ENCODE measurements at regions not wholly inside any gene's neighbourhood (a gene's known extent, or its start where the extent isn't known, plus 50 kb on each side); places are given as distances from the start of the nearest gene placed in this dataset.

DNA sequence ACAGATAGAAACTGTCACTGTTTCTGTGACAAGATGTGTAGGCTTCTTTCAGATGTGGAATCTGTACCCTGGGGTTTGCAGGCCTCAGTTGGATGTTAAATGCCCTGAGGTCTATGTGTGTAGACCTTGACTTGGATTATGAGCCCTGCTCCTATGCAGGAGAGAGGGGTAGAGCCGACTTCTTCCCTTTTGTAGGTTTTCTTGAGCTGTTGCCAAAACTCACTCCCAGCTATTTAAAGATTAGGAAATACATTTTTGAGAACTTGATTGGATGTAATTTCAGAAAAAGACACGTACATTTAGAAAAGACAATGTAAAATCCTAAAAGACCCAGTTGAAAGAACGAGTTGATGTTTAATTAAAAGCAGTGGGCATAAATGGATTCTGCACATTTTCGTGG lies 374.8 kb downstream of the SLC4A3 start:
- TF ChIP-seq POLR2AphosphoS5 (IDR thresholded peaks at IDR 0.05; ENCODE audit: insufficient read depth in 1 of 2, low read depth in 1 of 2) (no peak), POLR2A (IDR thresholded peaks at IDR 0.05) (no peak)
- TF ChIP-seq, protein P1, sequence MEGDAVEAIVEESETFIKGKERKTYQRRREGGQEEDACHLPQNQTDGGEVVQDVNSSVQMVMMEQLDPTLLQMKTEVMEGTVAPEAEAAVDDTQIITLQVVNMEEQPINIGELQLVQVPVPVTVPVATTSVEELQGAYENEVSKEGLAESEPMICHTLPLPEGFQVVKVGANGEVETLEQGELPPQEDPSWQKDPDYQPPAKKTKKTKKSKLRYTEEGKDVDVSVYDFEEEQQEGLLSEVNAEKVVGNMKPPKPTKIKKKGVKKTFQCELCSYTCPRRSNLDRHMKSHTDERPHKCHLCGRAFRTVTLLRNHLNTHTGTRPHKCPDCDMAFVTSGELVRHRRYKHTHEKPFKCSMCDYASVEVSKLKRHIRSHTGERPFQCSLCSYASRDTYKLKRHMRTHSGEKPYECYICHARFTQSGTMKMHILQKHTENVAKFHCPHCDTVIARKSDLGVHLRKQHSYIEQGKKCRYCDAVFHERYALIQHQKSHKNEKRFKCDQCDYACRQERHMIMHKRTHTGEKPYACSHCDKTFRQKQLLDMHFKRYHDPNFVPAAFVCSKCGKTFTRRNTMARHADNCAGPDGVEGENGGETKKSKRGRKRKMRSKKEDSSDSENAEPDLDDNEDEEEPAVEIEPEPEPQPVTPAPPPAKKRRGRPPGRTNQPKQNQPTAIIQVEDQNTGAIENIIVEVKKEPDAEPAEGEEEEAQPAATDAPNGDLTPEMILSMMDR (IDR thresholded peaks at IDR 0.05): no peak
- Histone ChIP-seq H3K36me3 (no peaks in the 10 kb centered on the region), H3K4me3 (no peak overlapping the region), H3K9me3 (no peaks in the 10 kb centered on the region), H3K27ac (no peak overlapping the region), H3K4me1 (no peaks in the 10 kb centered on the region), H3K27me3 (no peaks in the 10 kb centered on the region)
- no peak for DNase-seq (ENCODE audit: extremely low spot score in 2 of 2)
- intact Hi-C loops (cut with DNase I): no loop called here

DNA sequence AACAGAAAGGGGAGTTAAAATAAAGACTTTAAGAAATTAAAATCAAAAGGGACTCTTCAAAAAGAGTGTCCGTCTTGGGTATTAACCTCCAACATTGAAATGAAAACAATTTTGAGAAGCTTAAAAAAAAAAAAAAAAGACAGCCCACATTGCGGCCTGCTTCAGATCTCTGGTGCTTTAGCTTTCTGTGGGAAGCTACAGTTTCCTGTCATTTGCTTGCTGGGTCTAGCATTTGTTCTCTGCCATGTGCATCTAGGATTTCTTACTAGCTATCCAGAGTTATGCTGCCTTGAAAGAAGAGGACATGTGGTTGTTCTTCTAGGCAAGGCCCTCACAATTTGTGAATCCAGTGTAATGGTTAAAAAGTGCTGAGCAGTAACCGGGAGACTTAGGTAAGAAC lies 375.3 kb downstream of the SLC4A3 start:
- Histone ChIP-seq H3K36me3 (no peaks in the 10 kb centered on the region), H3K4me1 (no peaks in the 10 kb centered on the region), H3K27ac (no peak overlapping the region), H3K27me3 (no peaks in the 10 kb centered on the region), H3K4me3 (no peak overlapping the region), H3K9me3 (no peaks in the 10 kb centered on the region)
- no peak for DNase-seq (ENCODE audit: extremely low spot score in 2 of 2)
- intact Hi-C loops (cut with DNase I): no loop called here
- TF ChIP-seq POLR2A (IDR thresholded peaks at IDR 0.05) (no peak), POLR2AphosphoS5 (IDR thresholded peaks at IDR 0.05; ENCODE audit: insufficient read depth in 1 of 2, low read depth in 1 of 2) (no peak)
- TF ChIP-seq, protein P1 (IDR thresholded peaks at IDR 0.05): no peak

DNA sequence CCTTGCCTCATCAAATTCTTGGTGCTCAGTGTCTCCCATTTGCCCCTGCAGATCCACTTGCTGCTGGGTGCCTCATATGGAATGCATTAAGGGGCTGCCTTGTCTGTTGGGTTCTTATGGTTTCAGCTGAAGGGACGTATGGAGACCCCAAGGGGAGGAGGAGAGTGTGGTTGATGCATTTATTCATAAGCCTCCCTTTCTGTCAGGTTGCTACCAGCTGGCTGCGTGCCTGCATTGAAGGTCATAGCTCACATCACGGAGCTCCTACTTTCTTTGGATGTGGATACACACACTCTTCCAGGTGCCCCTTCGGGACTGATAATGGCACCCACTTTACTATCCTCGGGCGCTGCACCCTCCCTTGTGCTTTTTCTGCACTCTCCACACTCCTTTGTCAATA lies 377.9 kb downstream of the SLC4A3 start:
- no peak for DNase-seq (ENCODE audit: extremely low spot score in 2 of 2)
- Histone ChIP-seq H3K4me3 (no peak overlapping the region), H3K9me3 (no peaks in the 10 kb centered on the region), H3K36me3 (no peaks in the 10 kb centered on the region), H3K27me3 (no peaks in the 10 kb centered on the region), H3K4me1 (no peaks in the 10 kb centered on the region), H3K27ac (no peak overlapping the region)
- intact Hi-C loops (cut with DNase I): no loop called here
- TF ChIP-seq, protein P1 (IDR thresholded peaks at IDR 0.05): no peak
- TF ChIP-seq POLR2A (IDR thresholded peaks at IDR 0.05) (no peak), POLR2AphosphoS5 (IDR thresholded peaks at IDR 0.05; ENCODE audit: insufficient read depth in 1 of 2, low read depth in 1 of 2) (no peak)

DNA sequence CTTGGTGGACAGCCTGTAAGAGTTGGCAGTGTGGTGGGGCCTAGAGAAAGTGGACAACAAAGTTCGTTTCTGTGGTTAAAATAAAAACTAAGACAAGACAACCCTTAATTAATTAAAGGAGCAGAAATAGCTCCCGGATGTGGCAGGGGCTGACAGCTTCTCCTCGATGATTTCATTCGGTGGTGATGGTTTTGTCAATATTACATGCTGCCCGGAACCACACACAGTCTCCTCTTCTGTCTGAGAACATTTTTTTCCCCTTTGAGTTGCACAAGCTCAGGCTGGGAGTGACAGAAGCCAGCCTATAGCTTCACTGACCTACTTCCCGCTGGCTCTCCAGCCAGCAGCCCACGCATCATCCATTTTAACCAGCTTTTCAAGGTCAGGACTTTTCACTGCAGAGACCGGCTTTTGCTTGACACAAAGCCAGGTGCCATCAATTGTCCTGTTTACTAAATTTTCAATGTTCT lies 378.8 kb downstream of the SLC4A3 start:
- Histone ChIP-seq H3K4me3 (no peak overlapping the region), H3K4me1 (no peaks in the 10 kb centered on the region), H3K27me3 (no peaks in the 10 kb centered on the region), H3K36me3 (no peaks in the 10 kb centered on the region), H3K27ac (no peak overlapping the region), H3K9me3 (no peaks in the 10 kb centered on the region)
- intact Hi-C loops (cut with DNase I): no loop called here
- TF ChIP-seq POLR2AphosphoS5 (IDR thresholded peaks at IDR 0.05; ENCODE audit: insufficient read depth in 1 of 2, low read depth in 1 of 2) (no peak), POLR2A (IDR thresholded peaks at IDR 0.05) (no peak)
- TF ChIP-seq, protein P1 (IDR thresholded peaks at IDR 0.05): no peak
- DNase-seq (ENCODE audit: extremely low spot score in 2 of 2): no peak

DNA sequence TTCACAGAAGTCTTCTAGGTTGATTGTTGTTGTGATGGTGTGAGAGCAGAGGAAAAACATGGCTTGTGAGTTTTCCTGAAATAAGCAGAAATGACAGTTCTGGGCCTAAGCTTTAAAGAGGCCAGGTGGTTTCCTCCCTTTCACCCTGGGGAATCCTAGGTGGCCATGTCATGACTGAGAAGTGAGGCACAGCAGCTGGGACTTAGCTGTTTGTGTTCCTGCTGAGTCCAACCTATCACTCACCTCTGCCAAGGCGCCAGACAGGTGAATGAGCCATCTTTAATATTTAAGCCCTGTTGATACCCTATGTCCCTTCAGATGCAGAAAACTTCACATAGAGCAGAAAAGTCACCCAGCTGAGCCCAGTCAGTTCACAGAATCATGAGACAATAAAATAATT lies 384.4 kb downstream of the SLC4A3 start:
- H3K4me1 ChIP-seq: no peaks in the 10 kb centered on the region
- no peak for DNase-seq (ENCODE audit: extremely low spot score in 2 of 2)
- intact Hi-C loops (cut with DNase I): no loop called here
- TF ChIP-seq POLR2AphosphoS5 (IDR thresholded peaks at IDR 0.05; ENCODE audit: insufficient read depth in 1 of 2, low read depth in 1 of 2) (no peak), POLR2A (IDR thresholded peaks at IDR 0.05) (no peak)
- TF ChIP-seq, protein P1 (IDR thresholded peaks at IDR 0.05): no peak
- H3K4me3 ChIP-seq: no peak overlapping the region
- H3K9me3 ChIP-seq: no peaks in the 10 kb centered on the region
- H3K27ac ChIP-seq: no peak overlapping the region
- H3K36me3 ChIP-seq: no peaks in the 10 kb centered on the region
- H3K27me3 ChIP-seq: no peaks in the 10 kb centered on the region
